ENCODE measurements at regions not wholly inside any gene's neighbourhood (a gene's known extent, or its start where the extent isn't known, plus 50 kb on each side); places are given as distances from the start of the nearest gene placed in this dataset.

DNA sequence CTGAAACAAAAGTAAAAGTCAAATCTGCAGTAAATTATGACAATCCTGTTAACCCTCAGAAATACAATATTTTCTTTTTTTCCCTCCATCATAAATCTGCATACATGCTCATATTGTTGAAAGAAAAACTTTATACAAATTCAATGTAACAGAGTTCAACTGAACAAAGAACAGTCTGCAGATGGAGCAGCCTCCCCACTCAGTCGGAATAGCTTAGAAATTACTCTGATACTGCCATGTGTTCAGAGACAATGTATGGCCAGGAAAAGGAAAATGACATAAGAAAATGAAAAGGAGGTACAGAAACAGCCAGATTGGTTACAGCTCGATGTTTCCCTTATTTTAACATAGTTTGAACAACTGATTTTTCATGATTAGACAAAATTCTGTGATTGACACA is 651.9 kb upstream of the COBL start:
- no peak for TF ChIP-seq ZNF16 (tag by site-specific recombination; IDR thresholded peaks at IDR 0.05; ENCODE audit: low read depth)
- TF ChIP-seq ZNF114 (tag by site-specific recombination; IDR thresholded peaks at IDR 0.05) = no peak
- TF ChIP-seq, protein P1, sequence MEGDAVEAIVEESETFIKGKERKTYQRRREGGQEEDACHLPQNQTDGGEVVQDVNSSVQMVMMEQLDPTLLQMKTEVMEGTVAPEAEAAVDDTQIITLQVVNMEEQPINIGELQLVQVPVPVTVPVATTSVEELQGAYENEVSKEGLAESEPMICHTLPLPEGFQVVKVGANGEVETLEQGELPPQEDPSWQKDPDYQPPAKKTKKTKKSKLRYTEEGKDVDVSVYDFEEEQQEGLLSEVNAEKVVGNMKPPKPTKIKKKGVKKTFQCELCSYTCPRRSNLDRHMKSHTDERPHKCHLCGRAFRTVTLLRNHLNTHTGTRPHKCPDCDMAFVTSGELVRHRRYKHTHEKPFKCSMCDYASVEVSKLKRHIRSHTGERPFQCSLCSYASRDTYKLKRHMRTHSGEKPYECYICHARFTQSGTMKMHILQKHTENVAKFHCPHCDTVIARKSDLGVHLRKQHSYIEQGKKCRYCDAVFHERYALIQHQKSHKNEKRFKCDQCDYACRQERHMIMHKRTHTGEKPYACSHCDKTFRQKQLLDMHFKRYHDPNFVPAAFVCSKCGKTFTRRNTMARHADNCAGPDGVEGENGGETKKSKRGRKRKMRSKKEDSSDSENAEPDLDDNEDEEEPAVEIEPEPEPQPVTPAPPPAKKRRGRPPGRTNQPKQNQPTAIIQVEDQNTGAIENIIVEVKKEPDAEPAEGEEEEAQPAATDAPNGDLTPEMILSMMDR (tag by site-specific recombination; IDR thresholded peaks at IDR 0.05) = no peak
- no peak for TF ChIP-seq ZNF157 (tag by site-specific recombination; IDR thresholded peaks at IDR 0.05)
- no peak for TF ChIP-seq ZNF777 (tag by site-specific recombination; IDR thresholded peaks at IDR 0.05; ENCODE audit: borderline replicate concordance)
- TF ChIP-seq, protein P2, sequence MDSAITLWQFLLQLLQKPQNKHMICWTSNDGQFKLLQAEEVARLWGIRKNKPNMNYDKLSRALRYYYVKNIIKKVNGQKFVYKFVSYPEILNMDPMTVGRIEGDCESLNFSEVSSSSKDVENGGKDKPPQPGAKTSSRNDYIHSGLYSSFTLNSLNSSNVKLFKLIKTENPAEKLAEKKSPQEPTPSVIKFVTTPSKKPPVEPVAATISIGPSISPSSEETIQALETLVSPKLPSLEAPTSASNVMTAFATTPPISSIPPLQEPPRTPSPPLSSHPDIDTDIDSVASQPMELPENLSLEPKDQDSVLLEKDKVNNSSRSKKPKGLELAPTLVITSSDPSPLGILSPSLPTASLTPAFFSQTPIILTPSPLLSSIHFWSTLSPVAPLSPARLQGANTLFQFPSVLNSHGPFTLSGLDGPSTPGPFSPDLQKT (IDR thresholded peaks at IDR 0.05; ENCODE audit: borderline replicate concordance, low read depth, low read length) = no peak
- TF ChIP-seq, protein P3, sequence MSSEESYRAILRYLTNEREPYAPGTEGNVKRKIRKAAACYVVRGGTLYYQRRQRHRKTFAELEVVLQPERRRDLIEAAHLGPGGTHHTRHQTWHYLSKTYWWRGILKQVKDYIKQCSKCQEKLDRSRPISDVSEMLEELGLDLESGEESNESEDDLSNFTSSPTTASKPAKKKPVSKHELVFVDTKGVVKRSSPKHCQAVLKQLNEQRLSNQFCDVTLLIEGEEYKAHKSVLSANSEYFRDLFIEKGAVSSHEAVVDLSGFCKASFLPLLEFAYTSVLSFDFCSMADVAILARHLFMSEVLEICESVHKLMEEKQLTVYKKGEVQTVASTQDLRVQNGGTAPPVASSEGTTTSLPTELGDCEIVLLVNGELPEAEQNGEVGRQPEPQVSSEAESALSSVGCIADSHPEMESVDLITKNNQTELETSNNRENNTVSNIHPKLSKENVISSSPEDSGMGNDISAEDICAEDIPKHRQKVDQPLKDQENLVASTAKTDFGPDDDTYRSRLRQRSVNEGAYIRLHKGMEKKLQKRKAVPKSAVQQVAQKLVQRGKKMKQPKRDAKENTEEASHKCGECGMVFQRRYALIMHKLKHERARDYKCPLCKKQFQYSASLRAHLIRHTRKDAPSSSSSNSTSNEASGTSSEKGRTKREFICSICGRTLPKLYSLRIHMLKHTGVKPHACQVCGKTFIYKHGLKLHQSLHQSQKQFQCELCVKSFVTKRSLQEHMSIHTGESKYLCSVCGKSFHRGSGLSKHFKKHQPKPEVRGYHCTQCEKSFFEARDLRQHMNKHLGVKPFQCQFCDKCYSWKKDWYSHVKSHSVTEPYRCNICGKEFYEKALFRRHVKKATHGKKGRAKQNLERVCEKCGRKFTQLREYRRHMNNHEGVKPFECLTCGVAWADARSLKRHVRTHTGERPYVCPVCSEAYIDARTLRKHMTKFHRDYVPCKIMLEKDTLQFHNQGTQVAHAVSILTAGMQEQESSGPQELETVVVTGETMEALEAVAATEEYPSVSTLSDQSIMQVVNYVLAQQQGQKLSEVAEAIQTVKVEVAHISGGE (tag by site-specific recombination; conservative IDR thresholded peaks at IDR 0.05; ENCODE audit: low read depth) = no peak
- TF ChIP-seq, protein P4, sequence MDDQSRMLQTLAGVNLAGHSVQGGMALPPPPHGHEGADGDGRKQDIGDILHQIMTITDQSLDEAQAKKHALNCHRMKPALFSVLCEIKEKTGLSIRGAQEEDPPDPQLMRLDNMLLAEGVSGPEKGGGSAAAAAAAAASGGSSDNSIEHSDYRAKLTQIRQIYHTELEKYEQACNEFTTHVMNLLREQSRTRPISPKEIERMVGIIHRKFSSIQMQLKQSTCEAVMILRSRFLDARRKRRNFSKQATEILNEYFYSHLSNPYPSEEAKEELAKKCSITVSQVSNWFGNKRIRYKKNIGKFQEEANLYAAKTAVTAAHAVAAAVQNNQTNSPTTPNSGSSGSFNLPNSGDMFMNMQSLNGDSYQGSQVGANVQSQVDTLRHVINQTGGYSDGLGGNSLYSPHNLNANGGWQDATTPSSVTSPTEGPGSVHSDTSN (CRISPR knock-in tag; IDR thresholded peaks at IDR 0.05) = no peak
- no peak for TF ChIP-seq ZNF335 (tag by site-specific recombination; conservative IDR thresholded peaks at IDR 0.05)
- TF ChIP-seq, protein P5, sequence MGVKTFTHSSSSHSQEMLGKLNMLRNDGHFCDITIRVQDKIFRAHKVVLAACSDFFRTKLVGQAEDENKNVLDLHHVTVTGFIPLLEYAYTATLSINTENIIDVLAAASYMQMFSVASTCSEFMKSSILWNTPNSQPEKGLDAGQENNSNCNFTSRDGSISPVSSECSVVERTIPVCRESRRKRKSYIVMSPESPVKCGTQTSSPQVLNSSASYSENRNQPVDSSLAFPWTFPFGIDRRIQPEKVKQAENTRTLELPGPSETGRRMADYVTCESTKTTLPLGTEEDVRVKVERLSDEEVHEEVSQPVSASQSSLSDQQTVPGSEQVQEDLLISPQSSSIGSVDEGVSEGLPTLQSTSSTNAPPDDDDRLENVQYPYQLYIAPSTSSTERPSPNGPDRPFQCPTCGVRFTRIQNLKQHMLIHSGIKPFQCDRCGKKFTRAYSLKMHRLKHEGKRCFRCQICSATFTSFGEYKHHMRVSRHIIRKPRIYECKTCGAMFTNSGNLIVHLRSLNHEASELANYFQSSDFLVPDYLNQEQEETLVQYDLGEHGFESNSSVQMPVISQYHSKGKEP (tag by site-specific recombination; IDR thresholded peaks at IDR 0.05) = no peak
- TF ChIP-seq ZSCAN23 (tag by site-specific recombination; IDR thresholded peaks at IDR 0.05) = no peak
- TF ChIP-seq ZNF23 (tag by site-specific recombination; IDR thresholded peaks at IDR 0.05; ENCODE audit: borderline replicate concordance) = no peak

All from HEK293 (cell line).